Neural progenitor cell (in vitro differentiated cells): ENCODE measurements at regions not wholly inside any gene's neighbourhood (a gene's known extent, or its start where the extent isn't known, plus 50 kb on each side); places are given as distances from the start of the nearest gene placed in this dataset.

ENCODE experiments used
- EZH2 ChIP-seq: fragments of 200-600 bp; sonication (generic); IDR thresholded peaks from 2 replicates; pipeline ENCODE4 v1.6.1; 2017; ENCODE audit warnings: antibody characterized with exemption, mild to moderate bottlenecking, moderate library complexity
- EZH2phosphoT487 ChIP-seq: fragments of 200-600 bp; sonication (generic); IDR thresholded peaks from 2 replicates; pipeline ENCODE4 v1.6.1; 2017; ENCODE audit warnings: antibody characterized with exemption
- TF ChIP-seq, protein P1 (sequence below): fragments of 200-600 bp; sonication (generic); IDR thresholded peaks from 2 replicates; pipeline ENCODE4 v1.5.1; 2017; ENCODE audit warnings: antibody characterized with exemption, mild to moderate bottlenecking

DNA sequence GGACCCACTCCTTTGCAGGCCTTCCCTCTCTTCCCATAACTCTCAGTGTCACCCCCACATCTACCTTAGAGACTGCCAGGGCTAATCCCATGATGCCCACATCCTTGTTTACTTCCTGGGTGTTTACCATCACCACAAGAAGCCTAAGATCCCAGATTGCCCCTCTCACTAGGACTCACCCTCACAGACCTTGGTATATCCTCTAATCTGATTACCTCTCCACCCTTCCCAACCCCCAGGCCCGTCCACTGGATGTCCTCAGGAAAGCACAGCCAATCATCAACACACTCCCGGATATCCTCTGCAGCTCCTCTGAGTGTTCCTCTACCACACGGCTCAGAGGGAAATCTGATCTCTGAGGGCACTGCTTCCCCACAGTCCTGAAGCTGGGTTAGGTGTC is 91.0 kb downstream of the FOXD1 start:
- TF ChIP-seq, protein P1, sequence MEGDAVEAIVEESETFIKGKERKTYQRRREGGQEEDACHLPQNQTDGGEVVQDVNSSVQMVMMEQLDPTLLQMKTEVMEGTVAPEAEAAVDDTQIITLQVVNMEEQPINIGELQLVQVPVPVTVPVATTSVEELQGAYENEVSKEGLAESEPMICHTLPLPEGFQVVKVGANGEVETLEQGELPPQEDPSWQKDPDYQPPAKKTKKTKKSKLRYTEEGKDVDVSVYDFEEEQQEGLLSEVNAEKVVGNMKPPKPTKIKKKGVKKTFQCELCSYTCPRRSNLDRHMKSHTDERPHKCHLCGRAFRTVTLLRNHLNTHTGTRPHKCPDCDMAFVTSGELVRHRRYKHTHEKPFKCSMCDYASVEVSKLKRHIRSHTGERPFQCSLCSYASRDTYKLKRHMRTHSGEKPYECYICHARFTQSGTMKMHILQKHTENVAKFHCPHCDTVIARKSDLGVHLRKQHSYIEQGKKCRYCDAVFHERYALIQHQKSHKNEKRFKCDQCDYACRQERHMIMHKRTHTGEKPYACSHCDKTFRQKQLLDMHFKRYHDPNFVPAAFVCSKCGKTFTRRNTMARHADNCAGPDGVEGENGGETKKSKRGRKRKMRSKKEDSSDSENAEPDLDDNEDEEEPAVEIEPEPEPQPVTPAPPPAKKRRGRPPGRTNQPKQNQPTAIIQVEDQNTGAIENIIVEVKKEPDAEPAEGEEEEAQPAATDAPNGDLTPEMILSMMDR: no peak
- TF ChIP-seq EZH2 (no peak), EZH2phosphoT487 (no peak)
